HG03139 (cell line): ENCODE measurements at regions not wholly inside any gene's neighbourhood (a gene's known extent, or its start where the extent isn't known, plus 50 kb on each side); places are given as distances from the start of the nearest gene placed in this dataset.
A peak's percentile ranks its signal among the peaks of the same experiment; 100 is the strongest.

Source experiments
- ATAC-seq: cut with Tn5 transposase; IDR thresholded peaks from one replicate; pipeline ENCODE4 v1.9.1; 2021; ENCODE audit not compliant: unreplicated experiment

DNA sequence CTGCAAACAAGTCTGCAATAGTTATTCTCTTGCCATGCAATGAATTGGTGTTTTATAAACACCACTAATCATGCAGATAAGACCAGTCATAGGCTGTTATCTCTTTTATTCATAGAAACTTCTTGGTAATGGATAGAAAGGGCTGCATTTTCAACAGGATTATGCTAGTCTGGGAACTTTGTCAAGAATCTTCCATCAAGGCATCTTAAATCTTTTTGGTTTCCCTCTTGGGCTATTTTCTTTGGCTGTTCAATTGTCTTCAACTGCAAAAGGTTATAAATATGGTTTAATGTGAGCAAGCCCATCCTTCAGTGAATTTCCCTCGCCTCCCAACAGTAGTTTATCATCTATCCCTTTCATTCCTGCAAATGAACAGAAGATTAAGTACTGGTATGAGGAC is 59.0 kb upstream of the MINAR1 start:
- no peak for ATAC-seq

DNA sequence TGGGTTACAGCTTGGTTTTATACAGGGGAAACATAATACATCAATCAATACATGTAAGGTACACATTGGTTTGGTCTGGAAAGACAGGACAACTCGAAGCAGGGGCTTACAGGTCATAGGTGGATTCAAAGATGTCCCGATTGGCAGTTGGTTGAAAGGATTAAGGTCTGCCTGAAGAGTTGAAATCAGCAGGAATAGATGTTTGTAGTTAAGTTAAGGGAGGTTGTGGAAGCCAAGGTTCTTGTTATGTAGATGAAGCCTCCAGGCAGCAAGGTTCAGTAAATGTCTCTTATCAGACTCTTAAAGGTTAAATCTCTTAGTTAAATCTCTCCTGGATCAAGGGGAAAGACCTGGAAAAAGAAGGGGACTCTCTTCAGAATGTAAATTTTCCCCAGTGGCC is 58.4 kb upstream of the MINAR1 start:
- no peak for ATAC-seq

DNA sequence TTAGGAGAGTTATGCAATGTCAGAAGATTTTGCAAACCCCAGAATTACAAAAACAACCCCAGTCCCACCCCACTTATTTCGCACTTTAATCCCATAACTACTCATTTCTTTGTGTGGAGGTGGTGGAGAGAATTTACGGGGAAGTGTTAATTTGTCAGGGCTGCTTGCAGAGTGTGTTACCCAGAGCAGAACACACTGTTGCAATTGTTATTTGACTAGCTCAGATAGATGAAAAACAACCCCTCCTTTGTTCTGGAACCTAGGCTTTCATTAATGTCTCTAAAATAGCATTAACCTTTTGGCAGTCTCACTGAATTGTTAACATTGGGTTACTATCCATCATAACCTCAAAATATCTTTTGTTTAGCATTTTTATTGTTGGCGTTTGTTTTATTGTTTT is 55.8 kb upstream of the MINAR1 start:
- no peak for ATAC-seq

DNA sequence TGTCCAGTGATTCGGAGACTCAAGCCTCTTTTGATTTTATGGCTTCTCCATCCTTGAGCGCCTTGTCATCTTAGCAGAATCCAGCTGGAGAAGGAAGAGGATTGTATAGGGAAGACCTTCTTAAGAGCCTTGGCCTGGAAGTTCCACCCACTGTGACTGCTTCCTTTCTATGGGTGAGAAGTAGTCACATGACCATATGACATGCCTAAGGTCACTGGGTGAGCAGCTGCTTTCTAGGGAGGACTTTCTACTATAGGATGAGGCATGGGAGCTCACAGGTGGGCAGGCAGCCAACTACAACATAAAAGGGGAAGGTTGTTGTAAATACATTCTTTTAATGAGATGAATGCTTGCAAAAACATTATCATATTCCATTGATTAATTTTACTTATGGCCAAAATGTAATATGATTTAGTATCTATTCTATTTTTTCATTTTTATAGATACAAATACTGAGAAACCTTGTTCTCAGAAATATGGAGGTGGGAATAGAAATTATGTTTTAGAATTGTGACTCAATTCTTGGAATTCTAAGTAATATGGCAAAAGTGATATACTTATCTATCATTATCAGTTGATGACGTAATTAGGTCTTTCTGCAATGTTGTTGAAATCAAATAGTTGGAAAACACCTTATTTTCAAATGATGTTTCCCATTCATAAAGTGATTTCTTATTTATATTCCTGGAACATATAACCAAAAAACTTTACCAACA is 53.6 kb upstream of the MINAR1 start:
- ATAC-seq: no peak

DNA sequence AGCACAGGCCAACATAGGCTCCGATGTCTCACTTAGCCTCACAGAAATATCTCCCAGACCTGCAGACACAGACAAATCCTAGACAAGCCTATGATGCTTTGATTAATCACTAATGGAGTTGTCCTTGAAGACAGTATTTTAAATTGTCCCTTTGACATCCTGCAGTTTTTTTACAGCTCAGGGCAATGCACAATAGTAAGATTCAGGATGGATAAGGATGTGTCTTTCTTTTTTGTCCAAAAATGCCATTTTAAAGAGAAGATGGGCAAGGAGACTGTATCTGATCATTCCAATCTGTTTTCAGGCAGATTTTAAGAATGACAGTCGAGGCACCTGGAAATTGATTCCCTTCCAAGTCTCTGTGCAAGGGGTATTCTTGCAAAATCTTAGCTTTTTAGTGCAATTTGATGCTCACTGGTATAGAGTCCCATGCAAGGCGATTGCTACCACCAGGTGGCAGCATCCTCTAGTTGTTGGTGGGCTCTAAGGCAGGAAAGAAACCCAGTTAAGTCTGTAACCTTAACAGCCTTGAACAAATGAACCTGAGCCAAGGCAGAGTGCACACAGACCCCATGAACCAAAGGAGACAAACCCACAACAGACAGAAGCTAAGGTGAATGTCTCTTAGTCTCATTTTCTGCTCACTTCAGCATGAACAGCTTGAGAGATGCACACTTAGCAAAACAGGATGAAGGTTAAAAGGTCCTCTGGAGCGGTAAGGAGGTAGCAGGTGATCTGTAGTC is 51.2 kb upstream of the MINAR1 start:
- peak; percentile 79 for ATAC-seq

DNA sequence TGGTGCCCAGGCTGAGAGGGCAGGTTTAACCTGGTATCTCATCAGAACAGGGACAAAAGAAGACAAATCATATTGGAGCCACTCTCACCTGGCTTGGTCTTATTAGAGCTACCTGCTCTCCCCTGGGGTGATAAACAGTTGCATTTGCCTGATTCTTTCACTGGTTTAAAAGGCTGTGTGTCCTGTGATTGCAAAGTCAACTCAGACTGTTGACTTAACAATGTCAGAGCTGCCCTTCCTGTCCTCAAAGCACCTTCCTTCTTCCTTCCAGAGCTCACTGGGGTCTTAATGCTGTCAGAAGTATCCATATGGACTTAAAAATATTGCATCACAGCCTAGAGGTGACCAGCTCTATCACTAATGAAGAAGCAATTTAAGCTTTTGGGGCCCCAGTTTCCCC is 50.5 kb upstream of the MINAR1 start:
- no peak for ATAC-seq
